Esophagus (tissue), 2 donors: ENCODE measurements at regions not wholly inside any gene's neighbourhood (a gene's known extent, or its start where the extent isn't known, plus 50 kb on each side); places are given as distances from the start of the nearest gene placed in this dataset.

Source experiments
- H3K27ac ChIP-seq, 2 donors: one replicate each; pipeline ENCODE4 v1.5.1; 2013; ENCODE audit warnings: low read depth in 2 of 2, mild to moderate bottlenecking in 2 of 2, inconsistent platforms in 1 of 2, low read length in 1 of 2, moderate library complexity in 1 of 2
- H3K27me3 ChIP-seq, 2 donors: one replicate each; pipeline ENCODE4 v1.6.1; 2013; ENCODE audit warnings: low read length in 2 of 2, control low read depth in 1 of 2, mild to moderate bottlenecking in 1 of 2; ENCODE audit not compliant: insufficient read depth in 2 of 2, control insufficient read depth in 1 of 2
- H3K36me3 ChIP-seq, 2 donors: one replicate each; pipeline ENCODE4 v1.6.1; 2013; ENCODE audit warnings: low read length in 1 of 2; ENCODE audit not compliant: control insufficient read depth in 2 of 2, insufficient read depth in 2 of 2
- H3K4me1 ChIP-seq, 2 donors: one replicate each; pipeline ENCODE4 v1.6.1; 2013; ENCODE audit warnings: low read length in 1 of 2; ENCODE audit not compliant: control insufficient read depth in 2 of 2, insufficient read depth in 2 of 2
- H3K4me3 ChIP-seq, 2 donors: one replicate each; pipeline ENCODE4 v1.5.1; 2013; ENCODE audit warnings: low read length in 2 of 2, mild to moderate bottlenecking in 2 of 2, low read depth in 1 of 2, moderate library complexity in 1 of 2
- H3K9me3 ChIP-seq, 2 donors: one replicate each; pipeline ENCODE4 v1.6.1; 2013; ENCODE audit warnings: mild to moderate bottlenecking in 2 of 2, low read depth in 1 of 2, low read length in 1 of 2, moderate library complexity in 1 of 2; ENCODE audit not compliant: control insufficient read depth in 2 of 2, insufficient read depth in 1 of 2
- WGBS, 2 donors: extraction: QIAGEN DNeasy Blood & Tissue Kit; methylation state at CpG; one replicate each; pipeline ENCODE4 v1.1.7; 2013; 5-methylcytosine and 5-hydroxymethylcytosine counted together
- donor health status: healthy with polysubstance abuse.
- donor health status: Bipolar disorder and iron deficiency.

DNA sequence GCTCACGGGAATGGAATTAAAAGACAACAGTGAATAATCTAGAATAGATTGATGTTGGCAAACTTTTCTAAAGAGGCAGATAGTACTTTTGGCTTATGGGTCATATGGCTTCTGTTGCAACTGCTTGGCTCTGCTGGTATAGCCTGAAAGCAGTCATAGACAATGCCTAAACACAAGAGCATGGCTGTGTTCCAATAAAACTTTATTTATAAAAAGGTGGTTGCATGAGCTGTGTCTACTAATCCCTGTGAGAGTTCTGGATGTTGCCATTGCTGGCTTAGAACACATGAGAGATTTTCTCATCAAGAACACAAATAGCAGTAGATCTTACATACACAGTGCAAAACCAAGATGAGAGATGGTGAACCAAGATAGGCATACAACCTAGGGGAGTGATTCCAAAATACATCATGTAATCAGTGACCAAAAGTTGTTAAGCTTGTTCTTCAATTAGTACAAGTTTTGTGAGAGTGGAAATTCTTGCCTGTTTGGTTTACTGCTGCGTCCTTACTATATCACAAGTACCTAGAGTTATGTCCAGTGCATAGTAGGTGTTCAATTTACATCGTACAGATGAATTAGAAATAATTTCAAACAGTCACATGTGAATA is 380.0 kb downstream of the METTL4 start:
- Histone ChIP-seq H3K4me3 (no peak overlapping the region), H3K36me3 (no peaks in the 10 kb centered on the region), H3K27me3 (no peaks in the 10 kb centered on the region), H3K9me3 (no peaks in the 10 kb centered on the region), H3K4me1 (no peaks in the 10 kb centered on the region), H3K27ac (no peak overlapping the region)
- WGBS, 2 donors: 65 to 70% methylated on average over 3 of the region's 3 CpGs

GRCh38 chr18:2192562-2192961 is 378.7 kb downstream of the METTL4 start:
- 73 to 91% methylated on average over 4 of the region's 4 CpGs for WGBS, 2 donors
- H3K36me3 ChIP-seq: no peaks in the 10 kb centered on the region
- no peaks in the 10 kb centered on the region for H3K27me3 ChIP-seq
- no peak overlapping the region for H3K27ac ChIP-seq
- no peaks in the 10 kb centered on the region for H3K9me3 ChIP-seq
- H3K4me1 ChIP-seq: no peaks in the 10 kb centered on the region
- H3K4me3 ChIP-seq: no peak overlapping the region

DNA sequence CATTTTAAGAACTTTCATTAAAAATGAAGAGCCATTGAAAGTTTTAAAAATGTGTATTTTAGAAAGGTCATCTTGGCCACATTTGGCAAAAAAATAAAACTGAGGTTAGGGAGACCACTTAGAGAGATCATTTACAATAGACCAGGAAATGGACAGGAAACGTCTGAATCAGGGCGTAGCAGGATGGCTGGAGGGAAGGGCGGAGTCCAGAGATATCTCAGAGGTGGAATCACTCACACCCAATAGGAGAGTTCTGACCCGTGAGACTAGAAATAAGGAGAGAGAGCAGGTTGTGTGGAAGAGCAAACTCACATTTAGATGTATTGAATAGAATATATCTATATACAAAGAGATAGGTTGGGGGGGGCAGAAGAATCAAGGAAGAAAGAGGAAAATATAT is 373.4 kb downstream of the METTL4 start:
- Histone ChIP-seq H3K36me3 (no peaks in the 10 kb centered on the region), H3K4me1 (no peaks in the 10 kb centered on the region), H3K9me3 (no peaks in the 10 kb centered on the region), H3K4me3 (no peak overlapping the region), H3K27me3 (no peaks in the 10 kb centered on the region), H3K27ac (no peak overlapping the region)
- 45 to 48% methylated on average over 4 of the region's 4 CpGs for WGBS, 2 donors

DNA sequence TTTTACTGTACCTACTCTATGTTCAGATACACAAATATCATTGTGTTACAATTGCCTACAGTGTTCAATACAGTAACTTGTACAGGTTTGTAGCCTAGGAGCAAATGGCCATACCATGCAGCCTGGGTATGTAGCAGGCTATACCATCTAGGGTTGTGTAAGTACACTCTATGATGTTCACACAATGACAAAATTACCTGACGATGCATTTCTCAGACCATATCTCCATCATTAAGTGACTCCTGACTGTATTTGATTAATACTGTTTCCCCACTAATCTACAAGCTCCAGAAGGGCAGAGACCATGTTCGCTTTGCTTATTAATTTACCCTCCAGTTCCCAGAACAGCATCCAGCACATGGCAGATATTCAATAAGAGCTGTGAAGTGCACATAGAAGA is 372.2 kb downstream of the METTL4 start:
- WGBS, 2 donors: 83 to 87% methylated on average over 2 of the region's 2 CpGs
- no peaks in the 10 kb centered on the region for H3K4me1 ChIP-seq
- no peak overlapping the region for H3K27ac ChIP-seq
- no peaks in the 10 kb centered on the region for H3K9me3 ChIP-seq
- no peaks in the 10 kb centered on the region for H3K36me3 ChIP-seq
- H3K4me3 ChIP-seq: no peak overlapping the region
- no peaks in the 10 kb centered on the region for H3K27me3 ChIP-seq

- Histone ChIP-seq H3K9me3 (no peaks in the 10 kb centered on the region), H3K27ac (no peak overlapping the region), H3K4me3 (no peak overlapping the region), H3K27me3 (no peaks in the 10 kb centered on the region), H3K36me3 (no peaks in the 10 kb centered on the region), H3K4me1 (no peaks in the 10 kb centered on the region)
- WGBS, 2 donors: 81 to 84% methylated on average over 2 of the region's 2 CpGs
Observed at GRCh38 chr18:2201036-2201600, 370.2 kb downstream of the METTL4 start.

- H3K27me3 ChIP-seq: no peaks in the 10 kb centered on the region
- H3K4me3 ChIP-seq: no peak overlapping the region
- no peak overlapping the region for H3K27ac ChIP-seq
- no peaks in the 10 kb centered on the region for H3K4me1 ChIP-seq
- 76 to 85% methylated on average over 2 of the region's 2 CpGs for WGBS, 2 donors
- no peaks in the 10 kb centered on the region for H3K9me3 ChIP-seq
- no peaks in the 10 kb centered on the region for H3K36me3 ChIP-seq
Observed at GRCh38 chr18:2204736-2205135, 366.6 kb downstream of the METTL4 start.

GRCh38 chr18:2207294-2207693 is 364.0 kb downstream of the METTL4 start:
- no peaks in the 10 kb centered on the region for H3K27me3 ChIP-seq
- H3K9me3 ChIP-seq: no peaks in the 10 kb centered on the region
- H3K36me3 ChIP-seq: no peaks in the 10 kb centered on the region
- WGBS, 2 donors: 71 to 77% methylated on average over 3 of the region's 3 CpGs
- no peaks in the 10 kb centered on the region for H3K4me1 ChIP-seq
- no peak overlapping the region for H3K4me3 ChIP-seq
- H3K27ac ChIP-seq: no peak overlapping the region

DNA sequence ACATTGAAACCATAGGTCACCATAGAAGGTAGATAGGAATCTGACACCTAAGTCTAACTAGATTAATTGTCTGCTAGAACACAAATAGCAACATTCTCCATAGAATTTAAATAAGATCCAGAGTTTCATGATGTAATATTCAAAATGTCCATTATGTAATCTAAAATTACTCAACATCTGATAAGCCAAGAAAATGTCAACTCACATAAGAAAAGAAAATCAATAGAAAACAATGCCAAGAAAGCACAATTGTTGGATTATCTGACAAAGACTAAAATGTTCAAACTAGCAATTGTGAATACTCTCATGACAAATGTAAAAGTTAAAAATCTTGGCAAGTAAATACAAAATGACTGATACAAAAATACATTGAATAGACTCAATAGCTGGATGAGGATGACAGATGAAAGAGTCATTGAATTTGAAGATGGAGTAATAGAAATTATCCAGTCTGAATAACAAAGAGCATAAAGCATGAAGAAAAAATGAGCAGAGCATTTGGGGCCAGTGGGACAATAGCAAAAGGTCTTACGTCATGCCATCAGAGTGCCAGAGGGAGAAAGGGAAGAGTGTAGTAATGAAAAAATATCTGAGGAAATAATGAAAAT is 358.6 kb downstream of the METTL4 start:
- no peaks in the 10 kb centered on the region for H3K4me1 ChIP-seq
- WGBS, 2 donors: 58 to 83% methylated on average over 1 of the region's 1 CpG
- no peak overlapping the region for H3K27ac ChIP-seq
- no peaks in the 10 kb centered on the region for H3K36me3 ChIP-seq
- H3K4me3 ChIP-seq: no peak overlapping the region
- H3K27me3 ChIP-seq: no peaks in the 10 kb centered on the region
- H3K9me3 ChIP-seq: no peaks in the 10 kb centered on the region

DNA sequence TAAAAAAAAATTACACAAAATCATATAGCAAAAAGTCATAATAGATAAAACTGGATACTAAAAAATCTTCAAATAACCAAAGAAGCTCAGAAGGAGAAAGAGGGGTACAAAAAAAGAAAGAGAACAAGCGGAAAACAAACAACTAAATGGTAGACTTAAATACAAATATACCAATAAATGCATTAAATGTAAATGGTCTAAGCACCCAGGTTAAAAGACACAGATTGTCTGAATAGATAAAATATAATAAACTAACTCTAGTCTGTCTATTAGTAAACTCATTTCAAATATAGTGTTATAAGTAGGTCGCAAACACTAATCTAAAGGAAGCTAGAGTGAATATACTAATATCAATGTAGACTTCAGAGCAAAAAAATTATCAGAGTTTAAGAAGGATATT is 357.4 kb downstream of the METTL4 start:
- 85 to 94% methylated on average over 2 of the region's 2 CpGs for WGBS, 2 donors
- Histone ChIP-seq H3K27ac (no peak overlapping the region), H3K4me3 (no peak overlapping the region), H3K36me3 (no peaks in the 10 kb centered on the region), H3K4me1 (no peaks in the 10 kb centered on the region), H3K9me3 (no peaks in the 10 kb centered on the region), H3K27me3 (no peaks in the 10 kb centered on the region)

GRCh38 chr18:2217356-2217755 is 353.9 kb downstream of the METTL4 start:
- 51 to 57% methylated on average over 2 of the region's 2 CpGs for WGBS, 2 donors
- H3K4me3 ChIP-seq: no peak overlapping the region
- H3K4me1 ChIP-seq: no peaks in the 10 kb centered on the region
- no peaks in the 10 kb centered on the region for H3K36me3 ChIP-seq
- no peaks in the 10 kb centered on the region for H3K27me3 ChIP-seq
- H3K9me3 ChIP-seq: no peaks in the 10 kb centered on the region
- H3K27ac ChIP-seq: no peak overlapping the region
